ENCODE measurements at regions not wholly inside any gene's neighbourhood (a gene's known extent, or its start where the extent isn't known, plus 50 kb on each side); places are given as distances from the start of the nearest gene placed in this dataset.

- H3K4me3 ChIP-seq (replicated peaks in 1 of 3; ENCODE audit: insufficient read depth in 1 of 3, low read depth in 2 of 3, low read length in 3 of 3), result no peak overlapping the region
- no peak for ATAC-seq
- WGBS (ENCODE audit: low lambda C conversion rate), result 15% methylated on average over 3 of the region's 3 CpGs
- FAIRE-seq, result no peak
- H3K9ac ChIP-seq (ENCODE audit: insufficient read depth, low read depth, low read length), result no peak overlapping the region
- H3K27ac ChIP-seq (ENCODE audit: extremely low read length, insufficient read depth, low read length), result no peak overlapping the region
- H3K9me3 ChIP-seq (ENCODE audit: low read length), result no peaks in the 10 kb centered on the region
- H3K36me3 ChIP-seq (replicated peaks in 1 of 2; ENCODE audit: control insufficient read depth in 1 of 2, insufficient read depth in 2 of 2, low read length in 2 of 2), result no peaks in the 10 kb centered on the region
- H3K27me3 ChIP-seq (ENCODE audit: control insufficient read depth in 1 of 2, insufficient read depth in 2 of 2, low read length in 2 of 2), result no peaks in the 10 kb centered on the region
- in situ Hi-C loops (cut with HindIII; ENCODE audit: extremely low pct_ligation_motif_present, low pct_unique_long_range_greater_than_20kb) (no loop called here), intact Hi-C loops (cut with micrococcal nuclease; ENCODE audit: unreplicated experiment) (no loop called here)
- no peak overlapping the region for H3K4me2 ChIP-seq (ENCODE audit: low read depth, low read length)
- H4K20me1 ChIP-seq (ENCODE audit: insufficient read depth, low read length), result no peaks in the 10 kb centered on the region
- TF ChIP-seq REXO4 (CRISPR knock-in tag; IDR thresholded peaks at IDR 0.05; ENCODE audit: borderline replicate concordance) (no peak), ZNF260 (CRISPR knock-in tag; IDR thresholded peaks at IDR 0.05; ENCODE audit: borderline replicate concordance, low read depth) (no peak), MAFK (conservative IDR thresholded peaks at IDR 0.05 in 1 of 2, IDR thresholded peaks at IDR 0.05 in 1 of 2; ENCODE audit: low read length in 2 of 2) (no peak), CBX5 (CRISPR knock-in tag; IDR thresholded peaks at IDR 0.05; ENCODE audit: borderline replicate concordance) (no peak), KLF11 (CRISPR knock-in tag; IDR thresholded peaks at IDR 0.05) (no peak), IKZF5 (CRISPR knock-in tag; IDR thresholded peaks at IDR 0.05) (no peak), ZNF605 (CRISPR knock-in tag; IDR thresholded peaks at IDR 0.05) (no peak), MYNN (CRISPR knock-in tag; IDR thresholded peaks at IDR 0.05; ENCODE audit: low read depth) (no peak), GZF1 (CRISPR knock-in tag; IDR thresholded peaks at IDR 0.05) (no peak), SNAI1 (CRISPR knock-in tag; IDR thresholded peaks at IDR 0.05; ENCODE audit: borderline replicate concordance) (no peak), POGZ (CRISPR knock-in tag; IDR thresholded peaks at IDR 0.05) (no peak), ZNF18 (CRISPR knock-in tag; IDR thresholded peaks at IDR 0.05; ENCODE audit: insufficient replicate concordance) (no peak), ZNF850 (CRISPR knock-in tag; conservative IDR thresholded peaks at IDR 0.05) (no peak), ZMYM2 (CRISPR knock-in tag; IDR thresholded peaks at IDR 0.05) (no peak), IRF9 (CRISPR knock-in tag; IDR thresholded peaks at IDR 0.05; ENCODE audit: borderline replicate concordance) (no peak), MBNL3 (CRISPR knock-in tag; conservative IDR thresholded peaks at IDR 0.05) (no peak)
- TF ChIP-seq, protein P1, sequence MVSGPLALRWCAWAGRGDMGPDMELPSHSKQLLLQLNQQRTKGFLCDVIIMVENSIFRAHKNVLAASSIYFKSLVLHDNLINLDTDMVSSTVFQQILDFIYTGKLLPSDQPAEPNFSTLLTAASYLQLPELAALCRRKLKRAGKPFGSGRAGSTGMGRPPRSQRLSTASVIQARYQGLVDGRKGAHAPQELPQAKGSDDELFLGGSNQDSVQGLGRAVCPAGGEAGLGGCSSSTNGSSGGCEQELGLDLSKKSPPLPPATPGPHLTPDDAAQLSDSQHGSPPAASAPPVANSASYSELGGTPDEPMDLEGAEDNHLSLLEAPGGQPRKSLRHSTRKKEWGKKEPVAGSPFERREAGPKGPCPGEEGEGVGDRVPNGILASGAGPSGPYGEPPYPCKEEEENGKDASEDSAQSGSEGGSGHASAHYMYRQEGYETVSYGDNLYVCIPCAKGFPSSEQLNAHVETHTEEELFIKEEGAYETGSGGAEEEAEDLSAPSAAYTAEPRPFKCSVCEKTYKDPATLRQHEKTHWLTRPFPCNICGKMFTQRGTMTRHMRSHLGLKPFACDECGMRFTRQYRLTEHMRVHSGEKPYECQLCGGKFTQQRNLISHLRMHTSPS (CRISPR knock-in tag; IDR thresholded peaks at IDR 0.05; ENCODE audit: low read depth), result no peak
- TF ChIP-seq, protein P2, sequence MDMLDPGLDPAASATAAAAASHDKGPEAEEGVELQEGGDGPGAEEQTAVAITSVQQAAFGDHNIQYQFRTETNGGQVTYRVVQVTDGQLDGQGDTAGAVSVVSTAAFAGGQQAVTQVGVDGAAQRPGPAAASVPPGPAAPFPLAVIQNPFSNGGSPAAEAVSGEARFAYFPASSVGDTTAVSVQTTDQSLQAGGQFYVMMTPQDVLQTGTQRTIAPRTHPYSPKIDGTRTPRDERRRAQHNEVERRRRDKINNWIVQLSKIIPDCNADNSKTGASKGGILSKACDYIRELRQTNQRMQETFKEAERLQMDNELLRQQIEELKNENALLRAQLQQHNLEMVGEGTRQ (IDR thresholded peaks at IDR 0.05; ENCODE audit: low read depth, low read length), result no peak
- TF ChIP-seq, protein P2 (CRISPR knock-in tag; IDR thresholded peaks at IDR 0.05; ENCODE audit: borderline replicate concordance), result no peak
- CTCF ChIA-PET (ENCODE audit: low intra/inter-chr PET ratio, low total read pairs), result no interaction called here
- no peak overlapping the region for H2AFZ ChIP-seq (ENCODE audit: low read length)
- H3K79me2 ChIP-seq (ENCODE audit: insufficient read depth, low read length), result no peaks in the 10 kb centered on the region
- DNase-seq (ENCODE audit: low spot score), result no peak
- POLR2A ChIA-PET, result no interaction called here
- no peaks in the 10 kb centered on the region for H3K4me1 ChIP-seq (ENCODE audit: insufficient read depth, low read length)
- no TSS peak for BruUV-seq (replicated peaks)
Measured at GRCh38 chr16:73725156-73725555, 571.5 kb upstream of the PSMD7 start.

All from HepG2 (cell line).